Panc1 (cell line): ENCODE measurements at regions not wholly inside any gene's neighbourhood (a gene's known extent, or its start where the extent isn't known, plus 50 kb on each side); places are given as distances from the start of the nearest gene placed in this dataset.

ENCODE experiments used
- ATAC-seq: fragments of 200-7000 bp; cut with Tn5 transposase; 2 replicates; pipeline ENCODE4 v1.9.1; 2020; ENCODE audit warnings: mild to moderate bottlenecking, moderate library complexity
- BruUV-seq: library from RNA; stranded (reverse); fragments of 400-500 nt; replicated peaks from 2 replicates; lab custom pipeline; 2021; lab: Mats Ljungman, UMichigan
- CTCF ChIA-PET: fragments of 300-600 bp; sonication (Branson Sonifier 250); formaldehyde crosslinking; loops from one replicate; lab custom pipeline; 2022; ENCODE audit warnings: antibody characterized with exemption; lab: Charles Lee
- POLR2A ChIA-PET: fragments of 300-600 bp; sonication (Branson Sonifier 250); formaldehyde crosslinking; loops from one replicate; lab custom pipeline; 2022; ENCODE audit warnings: antibody characterized with exemption; lab: Charles Lee
- DNase-seq: peaks from one replicate; pipeline ENCODE4 v3.0.0-alpha.2; 2010; ENCODE audit warnings: low read depth, low spot score
- H3K27ac ChIP-seq: 2 replicates; pipeline ENCODE4 v1.5.1; 2011; ENCODE audit warnings: mild to moderate bottlenecking, low read length, inconsistent platforms
- H3K27me3 ChIP-seq: fragments of 200-500 bp; sonication (Bioruptor generic); 2 replicates; pipeline ENCODE4 v1.6.0; 2014; ENCODE audit warnings: low read length, inconsistent platforms; ENCODE audit not compliant: control insufficient read depth, insufficient read depth
- H3K36me3 ChIP-seq: fragments of 200-500 bp; sonication (Bioruptor generic); 2 replicates; pipeline ENCODE4 v1.5.1; 2014; ENCODE audit warnings: inconsistent platforms, mild to moderate bottlenecking, low read length, moderate library complexity; ENCODE audit not compliant: control insufficient read depth, insufficient read depth
- H3K4me1 ChIP-seq: 2 replicates; pipeline ENCODE4 v1.5.1; 2011; ENCODE audit warnings: inconsistent platforms, mild to moderate bottlenecking, low read length, moderate library complexity; ENCODE audit not compliant: control insufficient read depth, insufficient read depth
- H3K4me3 ChIP-seq, 2 experiments: 2 replicates each; pipeline ENCODE4 v1.5.1; 2011 to 2012; ENCODE audit warnings: low read depth in 2 of 2, low read length in 2 of 2, mild to moderate bottlenecking in 2 of 2, inconsistent platforms in 1 of 2, moderate library complexity in 1 of 2
- H3K9me3 ChIP-seq: fragments of 200-500 bp; sonication (Bioruptor generic); 2 replicates; pipeline ENCODE4 v1.5.1; 2014; ENCODE audit warnings: low read depth, mild to moderate bottlenecking, inconsistent platforms, low read length, moderate library complexity; ENCODE audit not compliant: control insufficient read depth, insufficient read depth
- POLR2AphosphoS5 ChIP-seq: IDR thresholded peaks from 2 replicates; pipeline ENCODE4 v1.6.1; 2012; ENCODE audit warnings: mild to moderate bottlenecking, low read depth, low read length, moderate library complexity
- SIN3A ChIP-seq: IDR thresholded peaks from 2 replicates; pipeline ENCODE4 v1.6.1; 2012; ENCODE audit warnings: low read depth, mild to moderate bottlenecking, low read length, moderate library complexity, borderline replicate concordance; ENCODE audit not compliant: insufficient read depth
- TCF7L2 ChIP-seq: IDR thresholded peaks from 2 replicates; pipeline ENCODE4 v1.6.1; 2011; ENCODE audit warnings: mild to moderate bottlenecking, low read depth, low read length, inconsistent platforms
- in situ Hi-C: cut with HindIII; loops from 2 replicates; pipeline ENCODE4 v1.10.0; 2016; ENCODE audit warnings: low sequenced_read_pairs, low pct_unique_long_range_greater_than_20kb
- intact Hi-C: fragments of 100-400 bp; cut with micrococcal nuclease; formaldehyde crosslinking; loops from one replicate; pipeline ENCODE4 v1.10.0; 2022; ENCODE audit not compliant: unreplicated experiment
- TF ChIP-seq, protein P1 (sequence below): fragments of 450-650 bp; IDR thresholded peaks from 2 replicates; pipeline ENCODE4 v1.5.1; 2017; ENCODE audit warnings: mild to moderate bottlenecking
- TF ChIP-seq, protein P2 (sequence below), 2 experiments: IDR thresholded peaks; 2 replicates each; pipeline ENCODE4 v1.6.1; 2011 to 2012; ENCODE audit warnings: low read depth in 2 of 2, control low read depth in 1 of 2, low read length in 1 of 2, mild to moderate bottlenecking in 1 of 2, moderate library complexity in 1 of 2; ENCODE audit not compliant: insufficient read depth in 1 of 2

DNA sequence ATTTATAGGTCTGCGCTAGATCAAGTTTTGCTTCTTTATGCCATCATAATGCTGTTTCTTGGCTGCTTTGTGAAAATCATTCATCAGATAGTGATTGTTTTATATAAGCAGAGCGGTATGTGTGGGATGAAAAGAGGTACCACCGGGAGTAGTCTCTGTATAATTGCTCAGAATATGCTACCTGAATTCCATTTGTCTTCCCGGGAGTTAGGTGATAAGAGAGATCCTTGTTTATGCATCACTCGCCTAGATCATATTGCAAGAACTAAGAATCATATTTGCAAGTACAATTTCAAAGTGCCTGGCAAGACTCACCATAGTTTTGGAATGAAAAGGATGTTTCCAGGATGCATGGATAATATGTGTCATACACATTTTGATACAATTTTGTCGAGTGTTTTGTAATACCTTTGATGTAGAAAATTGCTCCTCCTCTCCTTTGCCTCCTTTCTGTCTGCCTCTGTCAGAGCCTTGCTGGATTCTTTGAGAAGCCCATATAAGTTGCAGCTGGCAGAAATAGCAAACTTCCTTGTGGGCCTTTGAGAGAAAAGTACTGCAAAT is 1306.0 kb upstream of the SLC10A2 start:
- in situ Hi-C loops, result no loop called here
- Histone ChIP-seq H3K4me1 (no peaks in the 10 kb centered on the region), H3K36me3 (no peaks in the 10 kb centered on the region), H3K4me3 (no peak overlapping the region), H3K27me3 (no peaks in the 10 kb centered on the region), H3K27ac (no peak overlapping the region), H3K9me3 (no peaks in the 10 kb centered on the region)
- no peak for TF ChIP-seq POLR2AphosphoS5
- no peak for TF ChIP-seq SIN3A
- TF ChIP-seq, protein P1, sequence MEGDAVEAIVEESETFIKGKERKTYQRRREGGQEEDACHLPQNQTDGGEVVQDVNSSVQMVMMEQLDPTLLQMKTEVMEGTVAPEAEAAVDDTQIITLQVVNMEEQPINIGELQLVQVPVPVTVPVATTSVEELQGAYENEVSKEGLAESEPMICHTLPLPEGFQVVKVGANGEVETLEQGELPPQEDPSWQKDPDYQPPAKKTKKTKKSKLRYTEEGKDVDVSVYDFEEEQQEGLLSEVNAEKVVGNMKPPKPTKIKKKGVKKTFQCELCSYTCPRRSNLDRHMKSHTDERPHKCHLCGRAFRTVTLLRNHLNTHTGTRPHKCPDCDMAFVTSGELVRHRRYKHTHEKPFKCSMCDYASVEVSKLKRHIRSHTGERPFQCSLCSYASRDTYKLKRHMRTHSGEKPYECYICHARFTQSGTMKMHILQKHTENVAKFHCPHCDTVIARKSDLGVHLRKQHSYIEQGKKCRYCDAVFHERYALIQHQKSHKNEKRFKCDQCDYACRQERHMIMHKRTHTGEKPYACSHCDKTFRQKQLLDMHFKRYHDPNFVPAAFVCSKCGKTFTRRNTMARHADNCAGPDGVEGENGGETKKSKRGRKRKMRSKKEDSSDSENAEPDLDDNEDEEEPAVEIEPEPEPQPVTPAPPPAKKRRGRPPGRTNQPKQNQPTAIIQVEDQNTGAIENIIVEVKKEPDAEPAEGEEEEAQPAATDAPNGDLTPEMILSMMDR, result no peak
- TF ChIP-seq, protein P2, sequence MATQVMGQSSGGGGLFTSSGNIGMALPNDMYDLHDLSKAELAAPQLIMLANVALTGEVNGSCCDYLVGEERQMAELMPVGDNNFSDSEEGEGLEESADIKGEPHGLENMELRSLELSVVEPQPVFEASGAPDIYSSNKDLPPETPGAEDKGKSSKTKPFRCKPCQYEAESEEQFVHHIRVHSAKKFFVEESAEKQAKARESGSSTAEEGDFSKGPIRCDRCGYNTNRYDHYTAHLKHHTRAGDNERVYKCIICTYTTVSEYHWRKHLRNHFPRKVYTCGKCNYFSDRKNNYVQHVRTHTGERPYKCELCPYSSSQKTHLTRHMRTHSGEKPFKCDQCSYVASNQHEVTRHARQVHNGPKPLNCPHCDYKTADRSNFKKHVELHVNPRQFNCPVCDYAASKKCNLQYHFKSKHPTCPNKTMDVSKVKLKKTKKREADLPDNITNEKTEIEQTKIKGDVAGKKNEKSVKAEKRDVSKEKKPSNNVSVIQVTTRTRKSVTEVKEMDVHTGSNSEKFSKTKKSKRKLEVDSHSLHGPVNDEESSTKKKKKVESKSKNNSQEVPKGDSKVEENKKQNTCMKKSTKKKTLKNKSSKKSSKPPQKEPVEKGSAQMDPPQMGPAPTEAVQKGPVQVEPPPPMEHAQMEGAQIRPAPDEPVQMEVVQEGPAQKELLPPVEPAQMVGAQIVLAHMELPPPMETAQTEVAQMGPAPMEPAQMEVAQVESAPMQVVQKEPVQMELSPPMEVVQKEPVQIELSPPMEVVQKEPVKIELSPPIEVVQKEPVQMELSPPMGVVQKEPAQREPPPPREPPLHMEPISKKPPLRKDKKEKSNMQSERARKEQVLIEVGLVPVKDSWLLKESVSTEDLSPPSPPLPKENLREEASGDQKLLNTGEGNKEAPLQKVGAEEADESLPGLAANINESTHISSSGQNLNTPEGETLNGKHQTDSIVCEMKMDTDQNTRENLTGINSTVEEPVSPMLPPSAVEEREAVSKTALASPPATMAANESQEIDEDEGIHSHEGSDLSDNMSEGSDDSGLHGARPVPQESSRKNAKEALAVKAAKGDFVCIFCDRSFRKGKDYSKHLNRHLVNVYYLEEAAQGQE (IDR thresholded peaks at IDR 0.05; ENCODE audit: insufficient read depth in 1 of 2, low read depth in 2 of 2, low read length in 1 of 2), result no peak
- no peak for TF ChIP-seq TCF7L2
- DNase-seq (no peak), ATAC-seq (no peak)
- ChIA-PET POLR2A (no interaction called here), CTCF (no interaction called here)
- intact Hi-C loops, result no loop called here
- BruUV-seq, result no TSS peak

DNA sequence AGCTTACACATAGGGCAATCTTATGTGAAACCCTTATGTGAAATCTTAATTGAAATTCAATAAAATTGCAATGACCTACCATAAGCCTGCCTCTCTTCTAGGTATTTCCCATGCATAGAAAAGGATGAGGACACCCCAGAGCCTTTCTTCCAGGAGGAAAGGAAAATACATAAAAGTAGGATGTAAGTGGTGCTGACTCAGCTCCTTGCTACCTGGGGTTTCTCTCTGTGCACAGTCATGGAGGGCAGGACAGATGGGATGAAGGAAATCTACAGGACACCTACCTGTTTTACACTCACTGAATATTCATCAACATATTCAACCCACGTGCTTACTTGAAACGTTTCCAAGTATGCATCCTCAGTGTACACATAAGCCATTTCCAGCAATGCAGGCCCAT is 1299.2 kb upstream of the SLC10A2 start:
- POLR2A ChIA-PET, result no interaction called here
- H3K36me3 ChIP-seq, result no peaks in the 10 kb centered on the region
- H3K4me1 ChIP-seq, result no peaks in the 10 kb centered on the region
- H3K4me3 ChIP-seq, result no peak overlapping the region
- no TSS peak for BruUV-seq
- H3K27ac ChIP-seq, result no peak overlapping the region
- DNase-seq, result no peak
- H3K27me3 ChIP-seq, result no peaks in the 10 kb centered on the region
- TF ChIP-seq TCF7L2 (no peak), SIN3A (no peak), POLR2AphosphoS5 (no peak)
- TF ChIP-seq, protein P2 (IDR thresholded peaks at IDR 0.05; ENCODE audit: insufficient read depth in 1 of 2, low read depth in 2 of 2, low read length in 1 of 2), result no peak
- TF ChIP-seq, protein P1, result no peak
- in situ Hi-C loops, result no loop called here
- no peaks in the 10 kb centered on the region for H3K9me3 ChIP-seq
- no peak for ATAC-seq
- intact Hi-C loops, result no loop called here
- CTCF ChIA-PET, result no interaction called here
